ENCODE measurements at regions not wholly inside any gene's neighbourhood (a gene's known extent, or its start where the extent isn't known, plus 50 kb on each side); places are given as distances from the start of the nearest gene placed in this dataset.

GRCh38 chr1:59156051-59156450 is 140.8 kb upstream of the FGGY start:
- intact Hi-C loops (cut with micrococcal nuclease) = loop anchor here (10.0 kb wide), 2 partner anchors 139 to 371 kb away; partner anchors contain the start of genes FGGY and JUN
- DNase-seq (ENCODE audit: unreplicated experiment) = no peak
- CTCF ChIA-PET = interaction anchor here (0.7 kb wide), 1 partner anchor 873 kb away, joined by 3 read pairs; no protein-coding TSS in a partner anchor

GRCh38 chr1:59156526-59157199 is 140.2 kb upstream of the FGGY start:
- Mint-ChIP-seq H3K27ac (ENCODE audit: low read depth, unreplicated experiment) (no peak overlapping the region), H3K27me3 (ENCODE audit: insufficient read depth, unreplicated experiment) (no peaks in the 10 kb centered on the region), H3K4me1 (ENCODE audit: insufficient read depth, unreplicated experiment) (peaks cover 7% of the 10 kb centered on the region), H3K4me3 (ENCODE audit: unreplicated experiment) (no peak overlapping the region), H3K36me3 (ENCODE audit: insufficient read depth, unreplicated experiment) (no peaks in the 10 kb centered on the region), H3K9me3 (ENCODE audit: unreplicated experiment) (peaks cover 9% of the 10 kb centered on the region)
- peak; percentile 81 for DNase-seq (ENCODE audit: unreplicated experiment)
- no peak for TF ChIP-seq CTCF (IDR thresholded peaks at IDR 0.05; ENCODE audit: unreplicated experiment)
- CTCF ChIA-PET = interaction anchor here (0.7 kb wide), 2 partner anchors 310 to 874 kb away, joined by 3 to 5 read pairs; no protein-coding TSS in a partner anchor
- POLR2A ChIA-PET = interaction anchor here (1.4 kb wide), 1 partner anchor 100 kb away, joined by 4 read pairs; no protein-coding TSS in a partner anchor
- BruUV-seq (replicated peaks) = no TSS peak
- intact Hi-C loops (cut with micrococcal nuclease) = loop anchor here (10.0 kb wide), 2 partner anchors 138 to 372 kb away; partner anchors contain the start of genes FGGY and JUN

More at GRCh38 chr1:59156051-59156450, 140.8 kb upstream of the FGGY start:
- peaks cover 9% of the 10 kb centered on the region for H3K9me3 Mint-ChIP-seq (ENCODE audit: unreplicated experiment)
- no TSS peak for BruUV-seq (replicated peaks)
- H3K4me3 Mint-ChIP-seq (ENCODE audit: unreplicated experiment) = no peak overlapping the region
- H3K27me3 Mint-ChIP-seq (ENCODE audit: insufficient read depth, unreplicated experiment) = no peaks in the 10 kb centered on the region
- TF ChIP-seq CTCF (IDR thresholded peaks at IDR 0.05; ENCODE audit: unreplicated experiment) = no peak
- peaks cover 13% of the 10 kb centered on the region for H3K4me1 Mint-ChIP-seq (ENCODE audit: insufficient read depth, unreplicated experiment)
- POLR2A ChIA-PET = interaction anchor here (1.4 kb wide), 1 partner anchor 99 kb away, joined by 4 read pairs; no protein-coding TSS in a partner anchor
- H3K36me3 Mint-ChIP-seq (ENCODE audit: insufficient read depth, unreplicated experiment) = no peaks in the 10 kb centered on the region
- H3K27ac Mint-ChIP-seq (ENCODE audit: low read depth, unreplicated experiment) = no peak overlapping the region

- no peak for DNase-seq (ENCODE audit: unreplicated experiment)
- Mint-ChIP-seq H3K36me3 (ENCODE audit: insufficient read depth, unreplicated experiment) (no peaks in the 10 kb centered on the region), H3K27me3 (ENCODE audit: insufficient read depth, unreplicated experiment) (no peaks in the 10 kb centered on the region), H3K4me1 (ENCODE audit: insufficient read depth, unreplicated experiment) (peaks cover 5% of the 10 kb centered on the region), H3K4me3 (ENCODE audit: unreplicated experiment) (no peak overlapping the region), H3K9me3 (ENCODE audit: unreplicated experiment) (peaks cover 9% of the 10 kb centered on the region), H3K27ac (ENCODE audit: low read depth, unreplicated experiment) (no peak overlapping the region)
- ChIA-PET CTCF (interaction anchor here (0.6 kb wide), 1 partner anchor 432 kb away, joined by 3 read pairs; no protein-coding TSS in a partner anchor), POLR2A (no interaction called here)
- intact Hi-C loops (cut with micrococcal nuclease) = loop anchor here (10.0 kb wide), 2 partner anchors 136 to 374 kb away; partner anchors contain the start of genes FGGY and JUN
- no peak for TF ChIP-seq CTCF (IDR thresholded peaks at IDR 0.05; ENCODE audit: unreplicated experiment)
- no TSS peak for BruUV-seq (replicated peaks)
These were observed 138.6 kb upstream of the FGGY start for GRCh38 chr1:59158321-59158720.

GRCh38 chr1:59159557-59160203 is 137.2 kb upstream of the FGGY start:
- no peak overlapping the region for H3K4me3 Mint-ChIP-seq (ENCODE audit: unreplicated experiment)
- no peaks in the 10 kb centered on the region for H3K27me3 Mint-ChIP-seq (ENCODE audit: insufficient read depth, unreplicated experiment)
- POLR2A ChIA-PET = interaction anchor here (1.1 kb wide), 1 partner anchor 8 kb away, joined by 4 read pairs; no protein-coding TSS in a partner anchor
- BruUV-seq (replicated peaks) = no TSS peak
- TF ChIP-seq CTCF (IDR thresholded peaks at IDR 0.05; ENCODE audit: unreplicated experiment) = no peak
- H3K27ac Mint-ChIP-seq (ENCODE audit: low read depth, unreplicated experiment) = no peak overlapping the region
- no peaks in the 10 kb centered on the region for H3K36me3 Mint-ChIP-seq (ENCODE audit: insufficient read depth, unreplicated experiment)
- intact Hi-C loops (cut with micrococcal nuclease) = loop anchor here (10.0 kb wide), 2 partner anchors 135 to 375 kb away; partner anchors contain the start of genes FGGY and JUN
- no peak for DNase-seq (ENCODE audit: unreplicated experiment)
- H3K9me3 Mint-ChIP-seq (ENCODE audit: unreplicated experiment) = peaks cover 9% of the 10 kb centered on the region
- H3K4me1 Mint-ChIP-seq (ENCODE audit: insufficient read depth, unreplicated experiment) = peaks cover 5% of the 10 kb centered on the region
- CTCF ChIA-PET = no interaction called here
